ENCODE measurements at regions not wholly inside any gene's neighbourhood (a gene's known extent, or its start where the extent isn't known, plus 50 kb on each side); places are given as distances from the start of the nearest gene placed in this dataset.
A peak's percentile ranks its signal among the peaks of the same experiment; 100 is the strongest.

- no peak for DNase-seq (ENCODE audit: low read depth)
Measured at GRCh38 chr14:86997271-86997670, 995.7 kb downstream of the GALC start.

- DNase-seq (ENCODE audit: low read depth) = no peak
Measured at GRCh38 chr14:86990396-86990795, 1002.6 kb downstream of the GALC start.

DNA sequence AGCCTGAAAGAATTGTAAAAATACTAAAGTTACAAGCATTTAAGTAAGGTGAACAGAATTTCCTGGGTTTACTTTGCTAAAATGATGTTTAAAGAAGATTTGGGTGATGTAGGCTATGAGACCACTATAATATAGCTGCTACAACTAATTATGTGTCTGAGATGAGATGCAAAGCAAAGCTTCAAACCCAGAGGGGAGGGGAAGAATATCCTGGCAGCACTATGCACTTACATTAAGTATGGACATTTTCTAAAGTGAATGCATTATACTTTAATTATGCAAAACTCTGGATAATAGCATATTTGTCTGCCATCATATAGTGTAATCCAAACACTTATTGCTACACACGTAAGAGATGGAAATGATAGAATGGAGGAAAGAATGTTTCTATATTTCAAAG lies 1003.7 kb downstream of the GALC start:
- DNase-seq (ENCODE audit: low read depth) = no peak

DNA sequence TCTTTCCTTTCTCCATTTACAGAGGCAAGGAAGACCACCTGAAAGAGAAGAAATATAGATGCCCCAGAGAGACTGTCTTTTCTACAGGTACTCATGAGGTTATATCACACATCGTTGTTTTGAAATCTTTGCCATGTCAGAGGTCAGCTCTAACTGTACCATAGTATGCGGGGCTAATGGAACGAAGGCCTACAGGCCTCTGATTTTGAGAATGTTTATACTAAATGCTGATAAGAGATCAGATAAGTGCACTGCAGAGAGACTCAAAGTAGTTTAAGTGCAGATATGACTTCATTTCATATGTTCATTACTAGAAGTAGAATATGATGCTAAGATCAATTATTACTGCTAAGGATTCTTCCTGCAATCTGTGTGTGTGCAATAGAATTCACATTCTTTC lies 1005.0 kb downstream of the GALC start:
- DNase-seq (ENCODE audit: low read depth) = no peak

DNA sequence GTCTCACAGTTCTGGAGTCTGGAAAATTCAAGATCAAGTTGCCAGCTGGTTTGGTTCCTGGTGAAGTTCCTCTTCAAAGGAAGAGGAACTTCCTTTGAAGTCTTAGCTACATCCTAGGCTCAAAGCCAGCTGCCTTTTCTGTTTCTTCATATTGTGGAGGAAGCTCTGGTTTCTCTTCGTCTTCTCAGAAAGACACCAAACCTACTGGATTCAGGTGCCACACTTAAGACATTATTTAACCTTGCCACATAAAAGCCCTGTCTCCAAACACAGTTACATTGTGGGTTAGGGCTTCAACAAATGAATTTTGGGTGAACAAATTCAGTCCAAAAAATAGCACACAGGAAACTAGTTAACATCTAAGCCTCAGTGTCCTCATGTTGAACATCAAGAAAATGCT lies 1019.8 kb downstream of the GALC start:
- DNase-seq (ENCODE audit: low read depth) = no peak

DNA sequence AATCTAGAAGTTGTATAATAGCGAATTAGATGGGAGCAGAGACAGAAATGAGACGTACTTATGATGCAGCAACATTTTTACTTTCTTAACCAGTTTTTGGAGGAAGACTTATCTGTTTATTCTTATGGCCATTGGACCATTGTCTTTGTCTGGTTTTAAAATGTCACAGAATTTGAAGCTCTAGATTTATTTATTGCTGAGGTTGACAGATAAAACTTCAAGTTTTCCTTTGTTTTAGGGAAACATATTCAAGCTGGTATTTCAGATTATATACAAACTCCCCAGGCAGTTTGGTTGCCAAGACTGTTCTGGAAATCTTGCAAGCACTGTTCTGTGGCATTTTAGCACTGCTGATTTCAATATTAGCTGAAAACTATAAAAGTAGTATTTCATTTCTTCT lies 1021.7 kb downstream of the GALC start:
- DNase-seq (ENCODE audit: low read depth) = no peak

DNA sequence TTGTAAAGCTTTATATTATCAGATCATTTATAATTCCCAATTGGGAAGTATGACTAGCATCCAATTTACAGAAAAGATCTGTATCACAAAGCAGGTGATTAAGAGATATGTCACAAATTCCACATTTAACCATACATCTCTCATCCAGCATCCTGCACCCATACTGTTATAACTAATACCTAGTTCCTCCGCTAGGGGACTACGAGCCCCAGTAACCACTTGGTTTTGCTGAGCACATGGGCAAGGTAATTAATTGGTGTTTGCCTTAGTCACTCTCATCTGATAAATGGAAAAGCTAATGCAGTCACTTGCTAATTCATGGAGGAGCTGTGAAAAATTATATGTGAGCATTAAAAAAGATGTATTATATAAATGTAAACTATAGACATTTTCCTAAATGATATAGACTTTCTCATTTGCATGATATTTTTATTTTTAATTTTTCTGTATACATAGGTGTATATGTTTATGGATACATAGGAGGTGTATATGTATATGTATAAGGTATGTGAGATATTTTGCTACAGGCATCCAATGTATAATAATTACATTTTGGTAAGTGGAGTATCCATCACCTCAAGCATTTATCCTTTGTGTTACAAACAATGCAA lies 1031.8 kb downstream of the GALC start:
- no peak for DNase-seq (ENCODE audit: low read depth)

- DNase-seq (ENCODE audit: low read depth) = no peak
Measured at GRCh38 chr14:86955771-86956354, 1037.1 kb downstream of the GALC start.

DNA sequence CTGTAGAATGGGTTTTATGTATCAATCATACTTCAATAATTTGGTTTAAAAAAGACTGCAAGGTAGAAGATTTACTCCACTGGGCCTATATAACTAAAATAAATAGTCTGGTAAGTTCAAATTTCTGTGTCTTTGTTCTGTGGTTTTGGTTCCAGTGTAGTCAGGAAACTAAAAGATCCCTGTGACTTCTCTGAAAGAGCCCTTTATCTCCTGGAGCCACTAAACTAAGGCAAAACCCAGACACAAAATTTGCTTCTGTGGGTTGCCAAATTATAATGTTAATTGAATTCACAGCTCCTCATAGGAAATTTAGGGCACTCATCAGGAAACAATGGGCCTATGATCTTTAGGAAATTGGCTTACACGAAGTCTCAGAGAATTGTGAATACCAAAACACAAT lies 1038.4 kb downstream of the GALC start:
- no peak for DNase-seq (ENCODE audit: low read depth)

- DNase-seq (ENCODE audit: low read depth) = no peak
Measured at GRCh38 chr14:86946446-86946845, 1046.5 kb downstream of the GALC start.

DNA sequence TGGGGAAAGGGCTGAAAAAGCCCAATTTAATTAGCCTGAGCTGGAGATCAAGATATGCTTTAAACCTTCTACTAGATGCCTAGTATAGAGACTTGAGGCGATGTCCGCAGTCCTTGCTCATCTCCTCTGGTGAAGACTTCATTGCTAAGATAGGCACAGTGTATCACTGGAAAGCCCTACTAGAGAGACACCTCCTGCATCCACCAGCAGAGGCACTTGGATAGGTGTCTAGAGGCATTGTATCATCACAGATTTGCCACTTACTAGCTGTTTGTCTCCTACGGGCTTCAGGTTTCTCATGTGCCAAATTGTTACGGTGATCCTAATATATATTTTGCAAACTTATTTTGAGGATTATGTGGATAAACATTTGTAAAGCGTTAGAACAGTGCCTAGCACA lies 1048.5 kb downstream of the GALC start:
- DNase-seq (ENCODE audit: low read depth) = no peak

DNA sequence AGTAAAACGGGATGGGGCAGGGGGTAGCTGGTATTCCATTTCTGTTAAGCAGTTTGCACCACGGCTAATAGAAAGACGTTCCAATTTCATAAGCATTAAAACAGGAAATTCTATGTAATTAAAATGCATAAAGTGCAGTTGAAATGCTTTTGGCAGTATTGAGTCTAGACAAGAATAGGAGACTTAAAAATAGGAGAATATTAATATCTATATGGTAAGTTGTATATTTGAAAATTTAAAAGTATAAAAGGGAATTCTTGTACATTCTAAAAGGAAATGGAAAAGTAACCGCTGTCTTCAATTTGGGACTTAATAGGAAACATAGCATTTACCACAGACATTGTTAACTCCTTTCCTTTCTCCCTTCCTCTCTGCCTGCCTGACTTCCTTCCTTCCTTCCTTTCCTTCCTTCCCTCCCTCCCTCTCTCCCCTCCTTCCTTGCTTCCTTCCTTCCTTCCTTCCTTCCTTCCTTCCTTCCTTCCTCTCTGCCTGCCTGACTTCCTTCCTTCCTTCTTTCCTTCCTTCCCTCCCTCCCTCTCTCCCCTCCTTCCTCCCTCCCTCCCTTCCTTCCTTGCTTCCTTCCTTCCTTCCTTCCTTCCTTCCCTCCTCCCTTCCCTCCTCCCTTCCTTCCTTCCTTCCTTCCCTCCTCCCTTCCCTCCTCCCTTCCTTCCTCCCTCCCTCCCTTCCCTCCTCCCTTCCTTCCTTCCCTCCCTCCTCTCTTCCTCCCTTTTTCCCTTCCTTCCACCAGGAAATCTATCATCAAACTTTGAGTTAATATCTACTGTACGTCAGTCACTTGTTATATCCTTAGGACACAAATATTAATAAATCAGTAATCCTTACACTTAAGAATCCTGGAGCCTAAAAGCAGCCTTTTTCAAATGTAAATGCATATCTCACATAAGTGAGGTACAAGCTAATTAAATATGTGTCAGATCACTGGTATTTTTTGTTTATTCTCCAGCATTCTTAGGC lies 1049.3 kb downstream of the GALC start:
- DNase-seq (ENCODE audit: low read depth) = no peak

DNA sequence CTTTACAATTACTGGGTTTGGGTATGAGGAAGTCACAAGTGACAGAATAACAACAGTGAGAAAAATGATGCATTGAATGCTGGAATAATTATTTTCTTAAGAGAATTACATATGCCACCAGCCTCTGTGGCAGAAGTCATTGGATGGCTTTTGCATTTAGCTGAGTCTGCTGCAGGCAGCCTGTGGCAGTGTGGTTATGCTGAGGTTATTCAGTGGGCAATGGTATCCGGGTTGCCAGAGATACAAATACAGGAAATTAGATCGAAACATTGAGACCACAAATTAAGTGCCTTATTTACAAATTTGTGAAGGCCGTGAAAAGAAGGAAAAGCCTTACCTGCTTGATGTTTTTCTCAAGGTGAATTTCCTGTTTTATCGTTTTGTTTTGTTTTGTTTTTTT lies 1050.0 kb downstream of the GALC start:
- DNase-seq (ENCODE audit: low read depth) = no peak

GRCh38 chr14:86940106-86940505 lies 1052.9 kb downstream of the GALC start:
- DNase-seq (ENCODE audit: low read depth) = no peak

- no peak for DNase-seq (ENCODE audit: low read depth)
Measured at GRCh38 chr14:86938320-86938719, 1054.7 kb downstream of the GALC start.

GRCh38 chr14:86936556-86936955 lies 1056.4 kb downstream of the GALC start:
- no peak for DNase-seq (ENCODE audit: low read depth)

- no peak for DNase-seq (ENCODE audit: low read depth)
Measured at GRCh38 chr14:86935241-86935885, 1057.6 kb downstream of the GALC start.

GRCh38 chr14:86933958-86934595 lies 1058.9 kb downstream of the GALC start:
- no peak for DNase-seq (ENCODE audit: low read depth)

DNA sequence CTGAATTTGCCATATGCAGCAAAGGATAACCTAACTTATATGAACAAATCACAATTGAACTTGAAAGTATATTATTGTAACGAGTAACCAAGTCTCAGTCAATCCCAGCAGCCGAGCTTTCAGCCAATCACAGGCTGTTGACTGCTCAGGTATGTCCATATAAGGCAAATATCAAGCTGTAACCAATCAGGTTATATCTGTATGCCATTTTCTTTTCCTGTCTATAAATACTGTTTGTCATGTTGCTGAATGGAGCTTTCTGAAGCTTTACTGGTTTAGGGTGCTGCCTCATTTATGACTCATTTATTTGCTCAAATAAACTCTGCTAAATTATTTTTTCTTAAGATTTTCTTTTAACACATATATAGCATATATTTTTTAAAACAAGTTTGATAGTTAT lies 1059.5 kb downstream of the GALC start:
- no peak for DNase-seq (ENCODE audit: low read depth)

- peak; percentile 16 for DNase-seq (ENCODE audit: low read depth)
Measured at GRCh38 chr14:86915406-86915805, 1077.6 kb downstream of the GALC start.

DNA sequence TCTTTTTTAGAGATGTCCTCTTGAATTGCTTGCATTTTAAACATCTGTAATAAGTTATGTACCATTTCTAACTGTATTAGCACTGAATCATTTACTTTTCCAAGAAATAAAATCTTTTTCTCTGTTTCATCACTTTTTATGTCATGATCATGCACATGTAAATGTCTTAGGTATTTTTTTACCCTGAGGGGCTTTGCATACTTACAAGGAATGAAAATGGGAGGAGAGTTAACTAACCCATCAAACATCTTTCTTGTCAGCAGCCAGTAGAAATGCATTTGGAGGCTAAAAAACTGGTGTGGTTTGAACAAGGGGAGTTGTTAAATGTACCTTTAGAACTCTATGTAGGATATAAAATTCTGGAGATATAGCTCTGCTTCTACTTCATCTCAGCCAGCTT lies 1080.3 kb downstream of the GALC start:
- no peak for DNase-seq (ENCODE audit: low read depth)

GRCh38 chr14:86911486-86911885 lies 1081.5 kb downstream of the GALC start:
- no peak for DNase-seq (ENCODE audit: low read depth)
